B cell (primary cell): ENCODE measurements at regions not wholly inside any gene's neighbourhood (a gene's known extent, or its start where the extent isn't known, plus 50 kb on each side); places are given as distances from the start of the nearest gene placed in this dataset.

ENCODE experiments used
- ATAC-seq: fragments of 200-7000 bp; cut with Tn5 transposase; one replicate; pipeline ENCODE4 v1.10.0; 2021; ENCODE audit warnings: low read depth, mild to moderate bottlenecking, moderate number of reproducible peaks, moderate library complexity
- CTCF ChIA-PET: fragments of 350-600 bp; sonication (Branson Sonifier 250); formaldehyde crosslinking; loops from one replicate; lab custom pipeline; 2021; ENCODE audit warnings: antibody characterized with exemption, inconsistent platforms; lab: Charles Lee
- POLR2A ChIA-PET: fragments of 350-600 bp; sonication (Branson Sonifier 250); formaldehyde crosslinking; loops from one replicate; lab custom pipeline; 2021; ENCODE audit warnings: antibody characterized with exemption; lab: Charles Lee
- DNase-seq: peaks from one replicate; pipeline ENCODE4 v3.0.0; 2013
- H2AFZ ChIP-seq: 2 replicates; pipeline ENCODE4 v1.6.1; 2012; ENCODE audit warnings: mild to moderate bottlenecking, low read depth, low read length; ENCODE audit not compliant: insufficient read depth, poor library complexity, severe bottlenecking
- H3K27ac ChIP-seq, 2 donors: 1 replicate in 1 of 2; 2 replicates in 1 of 2; pipeline ENCODE4 v1.5.1; 2012 to 2013; ENCODE audit warnings: low read length in 2 of 2, mild to moderate bottlenecking in 2 of 2, moderate library complexity in 1 of 2
- H3K27me3 ChIP-seq, 4 experiments: fragments of 200-600 bp in 1 of 4; sonication (generic) in 1 of 4; replicated peaks in 1 of 4; 1 replicate in 2 of 4; 2 replicates in 2 of 4; pipeline versions ENCODE4 v1.6.1 to v1.7.0; 2013 to 2016; ENCODE audit warnings: low read length in 3 of 4, mild to moderate bottlenecking in 2 of 4, mixed read lengths in 1 of 4, moderate library complexity in 1 of 4; ENCODE audit not compliant: insufficient read depth in 4 of 4, control insufficient read depth in 3 of 4; ENCODE audit errors: control extremely low read depth in 1 of 4
- H3K36me3 ChIP-seq, 2 experiments: replicated peaks in 1 of 2; 1 replicate in 1 of 2; 2 replicates in 1 of 2; pipeline versions ENCODE4 v1.6.1 to v1.7.1; 2013; ENCODE audit warnings: low read length in 1 of 2; ENCODE audit not compliant: insufficient read depth in 2 of 2, control insufficient read depth in 1 of 2; ENCODE audit errors: control extremely low read depth in 1 of 2, extremely low read depth in 1 of 2
- H3K4me1 ChIP-seq, 2 donors: fragments of 200-600 bp in 1 of 2; sonication (generic) in 1 of 2; 1 replicate in 1 of 2; 2 replicates in 1 of 2; pipeline versions ENCODE4 v1.5.1 to v1.6.1; 2013 to 2017; ENCODE audit warnings: low read length in 2 of 2; ENCODE audit not compliant: control insufficient read depth in 2 of 2, insufficient read depth in 2 of 2
- H3K4me2 ChIP-seq: replicated peaks from 2 replicates; pipeline ENCODE3; 2012; ENCODE audit warnings: mild to moderate bottlenecking, low read depth, low read length; ENCODE audit not compliant: poor library complexity, severe bottlenecking
- H3K4me3 ChIP-seq, 5 experiments: fragments of 200-600 bp in 1 of 5; sonication (generic) in 1 of 5; 1 replicate in 3 of 5; 2 replicates in 2 of 5; pipeline versions ENCODE4 v1.5.1 to v1.7.0; 2011 to 2016; ENCODE audit warnings: low read length in 4 of 5, mild to moderate bottlenecking in 4 of 5, low read depth in 2 of 5, control low read depth in 1 of 5, moderate library complexity in 1 of 5; ENCODE audit not compliant: insufficient read depth in 1 of 5; ENCODE audit errors: control extremely low read depth in 1 of 5, extremely low read depth in 1 of 5
- H3K79me2 ChIP-seq: fragments of 200-600 bp; sonication (generic); one replicate; pipeline ENCODE4 v1.6.0; 2016; ENCODE audit warnings: low read length; ENCODE audit not compliant: control insufficient read depth, insufficient read depth
- H3K9ac ChIP-seq: fragments of 200-600 bp; sonication (generic); 2 replicates; pipeline ENCODE4 v1.6.1; 2017; ENCODE audit warnings: mild to moderate bottlenecking, low read length, moderate library complexity
- H3K9me3 ChIP-seq, 3 donors: one replicate each; pipeline versions ENCODE4 v1.6.1 to v1.7.1; 2013; ENCODE audit warnings: low read length in 2 of 3; ENCODE audit not compliant: control insufficient read depth in 2 of 3, insufficient read depth in 1 of 3; ENCODE audit errors: control extremely low read depth in 1 of 3
- H4K20me1 ChIP-seq: 2 replicates; pipeline ENCODE4 v1.6.0; 2012; ENCODE audit warnings: mild to moderate bottlenecking, low read length; ENCODE audit not compliant: insufficient read depth, control insufficient read depth, poor library complexity, severe bottlenecking
- H3K27ac Mint-ChIP-seq: one replicate; pipeline ENCODE4 v1.8.0; 2021; ENCODE audit warnings: mixed read lengths
- H3K27me3 Mint-ChIP-seq: one replicate; pipeline ENCODE4 v1.8.0; 2021; ENCODE audit warnings: mixed read lengths
- H3K4me1 Mint-ChIP-seq: one replicate; pipeline ENCODE4 v1.8.0; 2021; ENCODE audit warnings: mixed read lengths
- H3K4me3 Mint-ChIP-seq: one replicate; pipeline ENCODE4 v1.8.0; 2021; ENCODE audit warnings: mixed read lengths
- H3K9me3 Mint-ChIP-seq: one replicate; pipeline ENCODE4 v1.8.0; 2022; ENCODE audit warnings: mixed read lengths; ENCODE audit not compliant: insufficient read depth
- EZH2 ChIP-seq: IDR thresholded peaks from 2 replicates; pipeline ENCODE4 v1.6.1; 2012; ENCODE audit warnings: borderline replicate concordance, low read depth, mild to moderate bottlenecking, moderate library complexity, low read length; ENCODE audit not compliant: insufficient read depth, poor library complexity, severe bottlenecking
- WGBS: methylation state at CpG from one replicate; pipeline ENCODE4 v1.1.5; 2013; ENCODE audit warnings: missing lambda C conversion rate; ENCODE audit not compliant: insufficient coverage; 5-methylcytosine and 5-hydroxymethylcytosine counted together
- intact Hi-C: fragments of 100-400 bp; cut with micrococcal nuclease; formaldehyde crosslinking; loops from one replicate; pipeline ENCODE4 v1.10.0; 2022
- TF ChIP-seq, protein P1 (sequence below): fragments of 200-600 bp; IDR thresholded peaks from one replicate; pipeline ENCODE4 v1.8.0; 2022; ENCODE audit warnings: antibody characterized with exemption, mild to moderate bottlenecking

DNA sequence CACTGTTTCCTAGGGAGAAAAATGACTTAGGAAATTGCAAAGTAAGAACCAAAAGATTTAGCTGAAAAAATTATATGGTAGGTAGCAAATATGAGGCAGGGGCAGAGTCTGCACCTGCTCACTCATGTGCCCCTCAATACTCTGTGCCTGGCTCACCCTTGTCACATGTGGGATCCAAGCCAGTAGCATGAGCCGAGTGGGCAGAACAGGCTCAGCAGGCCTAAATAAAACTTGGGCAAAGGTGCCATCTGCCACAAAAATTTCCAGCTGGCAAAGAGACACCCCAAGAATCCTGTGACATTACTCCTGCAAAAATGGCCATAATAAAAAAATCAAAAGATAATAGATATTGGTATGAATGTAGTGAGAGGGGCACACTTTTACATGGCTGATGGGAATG, 1321.2 kb downstream of the NCAM2 start:
- intact Hi-C loops: no loop called here
- Mint-ChIP-seq H3K4me1 (no peaks in the 10 kb centered on the region), H3K27me3 (no peaks in the 10 kb centered on the region), H3K9me3 (no peaks in the 10 kb centered on the region), H3K4me3 (no peak overlapping the region), H3K27ac (no peak overlapping the region)
- no peak overlapping the region for H3K4me3 ChIP-seq
- no peak overlapping the region for H3K9ac ChIP-seq
- H3K36me3 ChIP-seq: no peaks in the 10 kb centered on the region
- POLR2A ChIA-PET: no interaction called here
- no peak for ATAC-seq
- H3K79me2 ChIP-seq: no peaks in the 10 kb centered on the region
- TF ChIP-seq, protein P1, sequence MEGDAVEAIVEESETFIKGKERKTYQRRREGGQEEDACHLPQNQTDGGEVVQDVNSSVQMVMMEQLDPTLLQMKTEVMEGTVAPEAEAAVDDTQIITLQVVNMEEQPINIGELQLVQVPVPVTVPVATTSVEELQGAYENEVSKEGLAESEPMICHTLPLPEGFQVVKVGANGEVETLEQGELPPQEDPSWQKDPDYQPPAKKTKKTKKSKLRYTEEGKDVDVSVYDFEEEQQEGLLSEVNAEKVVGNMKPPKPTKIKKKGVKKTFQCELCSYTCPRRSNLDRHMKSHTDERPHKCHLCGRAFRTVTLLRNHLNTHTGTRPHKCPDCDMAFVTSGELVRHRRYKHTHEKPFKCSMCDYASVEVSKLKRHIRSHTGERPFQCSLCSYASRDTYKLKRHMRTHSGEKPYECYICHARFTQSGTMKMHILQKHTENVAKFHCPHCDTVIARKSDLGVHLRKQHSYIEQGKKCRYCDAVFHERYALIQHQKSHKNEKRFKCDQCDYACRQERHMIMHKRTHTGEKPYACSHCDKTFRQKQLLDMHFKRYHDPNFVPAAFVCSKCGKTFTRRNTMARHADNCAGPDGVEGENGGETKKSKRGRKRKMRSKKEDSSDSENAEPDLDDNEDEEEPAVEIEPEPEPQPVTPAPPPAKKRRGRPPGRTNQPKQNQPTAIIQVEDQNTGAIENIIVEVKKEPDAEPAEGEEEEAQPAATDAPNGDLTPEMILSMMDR: no peak
- TF ChIP-seq EZH2: no peak
- no CpG with 5 or more reads among the region's 1 CpG for WGBS
- no peaks in the 10 kb centered on the region for H3K9me3 ChIP-seq
- H3K27me3 ChIP-seq: no peaks in the 10 kb centered on the region
- H2AFZ ChIP-seq: no peak overlapping the region
- CTCF ChIA-PET: no interaction called here
- H3K27ac ChIP-seq: no peak overlapping the region
- H4K20me1 ChIP-seq: no peaks in the 10 kb centered on the region
- no peak for DNase-seq
- H3K4me2 ChIP-seq: no peak overlapping the region
- H3K4me1 ChIP-seq: no peaks in the 10 kb centered on the region

DNA sequence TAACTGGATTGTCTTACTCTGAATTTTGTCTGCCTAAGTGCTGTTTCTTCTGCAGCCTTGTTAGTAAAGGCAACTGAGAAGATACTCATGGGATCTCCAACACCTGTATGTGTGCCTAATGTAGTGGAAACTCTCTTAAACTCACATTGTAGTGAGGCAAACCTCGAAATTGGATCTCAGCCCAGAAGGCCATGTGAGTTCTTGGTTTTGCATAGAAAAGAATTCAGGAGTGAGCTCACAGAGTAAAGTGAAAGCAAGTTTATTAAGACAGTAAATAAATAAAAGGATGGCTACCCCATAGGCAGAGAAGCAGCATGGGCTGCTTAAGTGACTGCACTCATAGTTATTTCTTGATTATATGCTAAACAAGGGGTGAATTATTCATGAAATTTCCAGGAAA, 1344.7 kb downstream of the NCAM2 start:
- Histone ChIP-seq H3K79me2 (no peaks in the 10 kb centered on the region), H3K4me3 (no peak overlapping the region), H3K27ac (no peak overlapping the region), H3K4me1 (no peaks in the 10 kb centered on the region), H2AFZ (no peak overlapping the region), H3K27me3 (no peaks in the 10 kb centered on the region), H3K36me3 (no peaks in the 10 kb centered on the region), H3K4me2 (no peak overlapping the region), H4K20me1 (no peaks in the 10 kb centered on the region), H3K9ac (no peak overlapping the region), H3K9me3 (peaks cover 0 to 4% (median 1%) of the 10 kb centered on the region in 3 donors)
- peaks cover 12% of the 10 kb centered on the region for H3K9me3 Mint-ChIP-seq
- intact Hi-C loops: no loop called here
- H3K27me3 Mint-ChIP-seq: no peaks in the 10 kb centered on the region
- ATAC-seq (no peak), DNase-seq (no peak)
- no peak overlapping the region for H3K27ac Mint-ChIP-seq
- TF ChIP-seq EZH2: no peak
- TF ChIP-seq, protein P1: no peak
- no peaks in the 10 kb centered on the region for H3K4me1 Mint-ChIP-seq
- CTCF ChIA-PET: no interaction called here
- no CpG with 5 or more reads among the region's 1 CpG for WGBS
- POLR2A ChIA-PET: no interaction called here
- no peak overlapping the region for H3K4me3 Mint-ChIP-seq
